ENCODE measurements at regions not wholly inside any gene's neighbourhood (a gene's known extent, or its start where the extent isn't known, plus 50 kb on each side); places are given as distances from the start of the nearest gene placed in this dataset.

GRCh38 chr1:195594773-195595172, 1013.5 kb downstream of the KCNT2 start:
- no peak for TF ChIP-seq POLR2A (IDR thresholded peaks at IDR 0.05; ENCODE audit: low read depth, low read length)
- TF ChIP-seq CTCF (IDR thresholded peaks at IDR 0.05; ENCODE audit: extremely low read depth in 1 of 2, insufficient read depth in 1 of 2, low read depth in 1 of 2, low read length in 2 of 2): no peak
- no peak for TF ChIP-seq FOS (IDR thresholded peaks at IDR 0.05; ENCODE audit: borderline replicate concordance, insufficient read depth, low read length)
- TF ChIP-seq POLR2AphosphoS5 (IDR thresholded peaks at IDR 0.05; ENCODE audit: insufficient read depth, low read depth, low read length): no peak
